ENCODE measurements at regions not wholly inside any gene's neighbourhood (a gene's known extent, or its start where the extent isn't known, plus 50 kb on each side); places are given as distances from the start of the nearest gene placed in this dataset.

- no peak for TF ChIP-seq CTCF (IDR thresholded peaks at IDR 0.05; ENCODE audit: control extremely low read depth, extremely low read depth, low read depth, missing control alignments)
- ChIA-PET POLR2A (no interaction called here), CTCF (interaction anchor here (1.0 to 2.2 kb wide), 3 partner anchors 11 to 237 kb away, joined by 3 to 8 read pairs (median 3); no protein-coding TSS in a partner anchor)
- no peak for DNase-seq (ENCODE audit: extremely low spot score)
Observed at GRCh38 chr10:118805146-118805545, 50.4 kb upstream of the CACUL1 start.

- DNase-seq (ENCODE audit: extremely low spot score) = no peak
- TF ChIP-seq CTCF (IDR thresholded peaks at IDR 0.05; ENCODE audit: control extremely low read depth, extremely low read depth, low read depth, missing control alignments) = no peak
- CTCF ChIA-PET = no interaction called here
- POLR2A ChIA-PET = no interaction called here
Observed at GRCh38 chr10:118807512-118808305, 52.9 kb upstream of the CACUL1 start.

DNA sequence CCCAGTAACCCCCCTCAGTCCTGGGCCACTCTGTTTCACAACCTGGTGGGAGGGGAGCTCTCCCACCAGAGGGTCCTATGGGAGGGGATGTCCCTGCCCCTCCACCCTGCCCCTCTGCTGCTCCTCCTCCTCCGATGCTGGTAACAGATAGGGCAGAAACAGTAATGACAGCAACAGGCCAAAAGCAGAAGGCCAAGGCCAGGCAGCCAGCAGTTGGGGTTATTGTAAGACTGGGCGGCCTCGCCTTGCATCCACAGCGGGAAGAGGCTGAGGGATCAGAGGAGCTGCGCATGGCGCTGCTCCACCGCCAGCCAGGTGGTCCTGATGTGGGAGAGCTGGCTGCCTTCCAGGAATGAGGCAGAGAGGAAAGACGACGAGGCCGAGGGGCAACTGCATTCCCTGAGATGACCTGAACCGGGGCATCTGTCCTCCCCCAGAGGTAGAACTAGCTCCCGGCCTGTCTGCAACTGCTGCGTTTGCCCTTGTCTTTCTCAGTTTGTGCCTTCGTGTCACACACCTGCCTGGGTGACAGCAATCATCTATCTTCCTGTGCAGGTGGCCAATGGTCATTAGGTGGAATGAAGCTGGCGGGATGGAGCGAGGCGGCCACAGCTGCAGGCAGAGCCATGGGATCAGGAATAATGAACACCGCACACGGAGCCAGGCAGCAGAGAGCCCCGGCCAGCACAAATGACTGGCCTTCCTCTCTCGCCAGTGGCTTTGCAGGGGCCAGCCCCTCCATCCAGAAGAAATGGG lies 54.0 kb upstream of the CACUL1 start:
- CTCF ChIA-PET = no interaction called here
- no peak for DNase-seq (ENCODE audit: extremely low spot score)
- POLR2A ChIA-PET = no interaction called here

DNA sequence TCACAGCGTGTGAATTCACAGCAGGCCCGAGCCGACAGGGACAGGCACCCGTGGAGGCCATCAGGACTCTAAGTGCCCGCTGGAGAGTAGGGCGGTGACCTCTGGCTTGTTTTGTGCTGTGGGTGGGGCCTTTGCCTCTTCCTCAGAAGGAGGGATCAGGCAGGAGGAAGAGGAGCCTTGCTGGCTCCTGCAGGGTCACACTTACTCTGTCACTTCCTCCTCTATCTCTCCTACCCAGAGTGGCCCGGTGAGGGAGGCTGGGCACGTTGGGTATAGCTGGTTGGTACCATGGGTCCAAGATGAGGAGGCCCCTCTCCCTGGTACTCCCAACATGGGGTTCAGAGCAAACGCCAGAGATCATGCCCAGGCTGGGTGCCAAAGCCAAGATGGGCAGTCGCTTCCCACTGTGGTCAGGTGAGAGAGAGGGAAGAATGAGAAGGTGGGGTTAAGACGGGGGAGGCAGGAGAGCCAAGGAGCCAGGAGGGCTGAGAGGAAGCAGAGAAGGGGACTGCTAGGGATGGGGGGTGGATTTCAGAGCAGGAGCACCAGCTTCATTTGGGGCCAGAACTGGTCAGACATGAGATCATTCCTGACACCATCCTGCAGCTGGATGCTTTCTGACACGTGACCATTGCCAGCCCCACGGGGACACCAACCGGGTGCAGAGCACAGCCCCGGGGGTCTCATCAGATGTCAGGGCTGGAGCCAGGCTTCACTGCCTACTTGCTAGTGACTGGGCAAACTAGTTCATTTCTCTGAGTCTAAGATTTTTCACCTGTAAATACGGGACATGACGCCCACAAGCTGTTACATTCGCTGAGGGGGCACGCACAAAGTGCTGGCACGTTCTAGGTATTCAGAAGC lies 54.8 kb upstream of the CACUL1 start:
- CTCF ChIA-PET = interaction anchor here (0.7 kb wide), 1 partner anchor 9 kb away, joined by 3 read pairs; no protein-coding TSS in a partner anchor
- TF ChIP-seq CTCF (IDR thresholded peaks at IDR 0.05; ENCODE audit: control extremely low read depth, extremely low read depth, low read depth, missing control alignments) = no peak
- DNase-seq (ENCODE audit: extremely low spot score) = no peak
- POLR2A ChIA-PET = no interaction called here

More for the DNA sequence above, 54.0 kb upstream of the CACUL1 start:
- TF ChIP-seq CTCF (IDR thresholded peaks at IDR 0.05; ENCODE audit: control extremely low read depth, extremely low read depth, low read depth, missing control alignments) = no peak

- CTCF ChIA-PET = no interaction called here
- no peak for DNase-seq (ENCODE audit: extremely low spot score)
Observed at GRCh38 chr10:118810796-118811505, 56.2 kb upstream of the CACUL1 start.

More at GRCh38 chr10:118810796-118811505, 56.2 kb upstream of the CACUL1 start:
- POLR2A ChIA-PET = no interaction called here
- TF ChIP-seq CTCF (IDR thresholded peaks at IDR 0.05; ENCODE audit: control extremely low read depth, extremely low read depth, low read depth, missing control alignments) = no peak

All from GM10248 (cell line).